Right forelimb (tissue), 1 donor: ENCODE measurements at regions not wholly inside any gene's neighbourhood (a gene's known extent, or its start where the extent isn't known, plus 50 kb on each side); places are given as distances from the start of the nearest gene placed in this dataset.

Experiments
- DNase-seq: peaks from one replicate; pipeline ENCODE4 v3.0.0-alpha.2; 2018

GRCh38 chrX:109934434-109934833 is 68.5 kb upstream of the TMEM164 start:
- DNase-seq: no peak

DNA sequence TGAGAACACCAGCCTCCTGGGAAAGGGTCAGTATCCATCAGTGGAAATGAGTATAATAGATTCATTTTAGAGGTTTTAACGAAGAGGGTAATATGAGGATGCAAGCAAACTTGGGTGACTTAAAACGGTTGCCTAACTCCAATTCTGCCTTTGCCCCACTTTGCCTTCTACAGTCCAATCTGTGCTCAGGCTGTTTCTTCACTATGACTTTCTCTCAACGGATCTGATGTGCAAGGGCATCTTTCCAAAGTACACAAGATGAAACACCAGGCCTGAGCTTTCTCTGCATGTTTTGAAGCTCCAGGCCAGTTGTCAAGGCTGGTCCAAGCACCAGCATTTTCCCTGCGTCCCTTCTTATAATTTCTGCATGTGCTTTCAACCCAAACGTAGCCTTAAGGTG is 68.0 kb upstream of the TMEM164 start:
- DNase-seq: no peak

- no peak for DNase-seq
These were observed 66.8 kb upstream of the TMEM164 start for GRCh38 chrX:109936114-109936513.

DNA sequence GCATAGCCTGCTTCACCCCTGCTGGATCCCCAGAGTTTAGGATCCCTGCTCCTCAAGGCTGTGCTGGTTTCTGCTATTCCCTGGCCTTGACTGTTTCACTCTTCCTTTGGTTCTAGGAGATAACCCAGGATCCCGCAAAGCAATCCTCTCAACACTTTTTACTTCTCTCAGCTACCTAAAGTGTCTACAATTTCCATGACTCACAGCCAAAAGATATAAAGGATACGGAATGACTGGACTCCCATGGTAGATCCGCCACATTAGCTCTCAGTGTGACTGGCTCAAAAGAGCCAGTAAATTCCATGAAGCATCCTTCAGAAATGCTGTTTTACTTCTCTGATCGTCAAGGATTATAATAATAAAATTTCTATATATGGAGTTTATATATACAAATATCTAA is 66.3 kb upstream of the TMEM164 start:
- no peak for DNase-seq

- no peak for DNase-seq
These were observed 63.4 kb upstream of the TMEM164 start for GRCh38 chrX:109939498-109939897.

- DNase-seq: no peak
These were observed 62.5 kb upstream of the TMEM164 start for GRCh38 chrX:109940411-109940810.

DNA sequence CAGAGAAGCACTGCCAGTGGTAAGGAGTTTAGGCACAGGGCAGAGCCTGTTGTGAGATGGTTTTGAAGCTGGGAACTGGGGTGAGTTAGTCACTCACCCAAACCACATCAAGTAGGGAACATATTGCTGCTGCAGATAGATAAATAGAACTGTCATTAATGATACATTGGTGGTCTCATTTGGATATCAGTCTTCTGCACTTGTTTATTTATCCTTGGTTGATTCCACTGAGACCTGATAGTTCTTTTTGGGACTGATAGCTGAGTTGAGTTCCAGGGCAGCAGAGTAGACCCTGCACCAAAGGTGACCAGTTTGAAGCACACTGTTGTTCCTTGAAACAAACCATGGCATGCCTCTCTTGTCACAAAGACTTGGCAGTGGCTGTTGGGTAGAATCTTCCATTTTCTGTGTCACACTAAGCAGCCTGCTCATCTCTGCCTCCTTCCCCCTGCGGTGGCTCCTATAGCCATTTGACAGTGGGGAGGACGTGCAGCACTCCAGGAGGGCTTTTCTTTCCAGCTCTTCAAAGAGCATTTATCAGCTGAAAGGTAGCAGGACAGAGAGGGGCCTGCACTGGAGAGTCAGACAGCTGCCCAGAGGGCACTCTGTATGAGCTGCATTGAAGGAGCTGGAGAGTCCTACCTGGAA is 59.7 kb upstream of the TMEM164 start:
- DNase-seq: no peak

DNA sequence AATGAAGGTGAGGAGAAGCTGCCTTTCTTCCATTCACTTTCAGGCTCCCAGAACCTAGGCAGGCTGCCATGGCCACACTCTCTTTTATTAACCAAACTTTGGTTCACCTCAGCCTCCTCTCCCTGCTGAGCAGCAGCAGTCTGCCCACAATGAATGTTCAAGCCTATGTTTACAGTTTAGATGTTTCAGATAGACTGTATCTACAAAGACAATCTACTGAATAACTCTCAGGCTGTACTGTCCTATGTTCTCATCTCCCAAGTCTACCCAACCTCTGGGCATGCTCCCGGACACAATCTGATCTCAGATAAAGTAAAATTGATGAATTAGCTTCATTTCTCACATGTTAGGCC is 59.2 kb upstream of the TMEM164 start:
- no peak for DNase-seq

DNA sequence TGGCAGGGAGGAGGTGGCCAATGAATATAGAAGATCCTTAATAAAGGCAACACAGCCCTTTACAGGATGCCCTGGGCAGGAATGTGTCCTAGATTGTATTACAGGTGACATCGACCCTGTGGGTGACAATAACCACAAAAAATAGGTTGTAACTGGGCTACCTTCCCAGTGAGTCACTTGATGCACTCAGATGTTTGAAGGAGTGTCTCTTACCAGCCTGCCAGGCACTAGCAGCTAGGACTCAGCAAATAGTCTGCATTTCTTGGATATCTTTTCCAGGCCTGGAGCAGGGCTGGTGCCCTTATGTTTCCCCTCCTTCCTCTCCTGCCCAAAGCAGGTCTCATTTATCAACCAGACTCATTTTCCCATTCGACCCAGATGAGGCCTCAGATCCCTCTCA is 50.9 kb upstream of the TMEM164 start:
- DNase-seq: no peak

- no peak for DNase-seq
These were observed 49.7 kb upstream of the TMEM164 start for GRCh38 chrX:109952985-109953905.
